Thymus (tissue), 11 donors: ENCODE measurements at regions not wholly inside any gene's neighbourhood (a gene's known extent, or its start where the extent isn't known, plus 50 kb on each side); places are given as distances from the start of the nearest gene placed in this dataset.

Experiments used
- DNase-seq, 9 donors: peaks; one replicate each; pipeline ENCODE4 v3.0.0-alpha.2; 2013; ENCODE audit warnings: low spot score in 9 of 9, low read depth in 6 of 9, missing footprints in 1 of 9
- H3K27ac ChIP-seq, 2 donors: one replicate each; pipeline ENCODE4 v1.5.1; 2013; ENCODE audit warnings: control low read depth in 1 of 2, low read depth in 1 of 2, low read length in 1 of 2, mild to moderate bottlenecking in 1 of 2, moderate library complexity in 1 of 2
- H3K27me3 ChIP-seq, 2 donors: one replicate each; pipeline ENCODE4 v1.5.1; 2013; ENCODE audit warnings: low read length in 1 of 2; ENCODE audit not compliant: control insufficient read depth in 2 of 2, insufficient read depth in 1 of 2
- H3K36me3 ChIP-seq, 2 donors: one replicate each; pipeline ENCODE4 v1.5.1; 2013; ENCODE audit warnings: low read length in 1 of 2, mild to moderate bottlenecking in 1 of 2, moderate library complexity in 1 of 2; ENCODE audit not compliant: control insufficient read depth in 2 of 2, insufficient read depth in 2 of 2
- H3K4me1 ChIP-seq, 2 donors: one replicate each; pipeline ENCODE4 v1.5.1; 2013; ENCODE audit warnings: low read length in 2 of 2; ENCODE audit not compliant: control insufficient read depth in 2 of 2, insufficient read depth in 2 of 2
- H3K4me3 ChIP-seq, 2 donors: one replicate each; pipeline ENCODE4 v1.5.1; 2013; ENCODE audit warnings: low read length in 2 of 2, control low read depth in 1 of 2, mild to moderate bottlenecking in 1 of 2
- H3K9me3 ChIP-seq, 2 donors: one replicate each; pipeline ENCODE4 v1.5.1; 2013; ENCODE audit warnings: low read length in 1 of 2, mild to moderate bottlenecking in 1 of 2; ENCODE audit not compliant: control insufficient read depth in 2 of 2, insufficient read depth in 1 of 2
- WGBS: extraction: QIAGEN DNeasy Blood & Tissue Kit; methylation state at CpG from one replicate; pipeline ENCODE4 v1.1.7; 2013; 5-methylcytosine and 5-hydroxymethylcytosine counted together
- donor health status: healthy.

- H3K9me3 ChIP-seq = peaks cover 1 to 4% of the 10 kb centered on the region in 2 donors
- no peaks in the 10 kb centered on the region for H3K4me1 ChIP-seq
- WGBS = 80% methylated on average over 12 of the region's 12 CpGs
- no peaks in the 10 kb centered on the region for H3K36me3 ChIP-seq
- no peak overlapping the region for H3K4me3 ChIP-seq
- no peak for DNase-seq
- no peak overlapping the region for H3K27ac ChIP-seq
- no peaks in the 10 kb centered on the region for H3K27me3 ChIP-seq
Observed at GRCh38 chr7:46637793-46638735, 717.0 kb upstream of the IGFBP3 start.

DNA sequence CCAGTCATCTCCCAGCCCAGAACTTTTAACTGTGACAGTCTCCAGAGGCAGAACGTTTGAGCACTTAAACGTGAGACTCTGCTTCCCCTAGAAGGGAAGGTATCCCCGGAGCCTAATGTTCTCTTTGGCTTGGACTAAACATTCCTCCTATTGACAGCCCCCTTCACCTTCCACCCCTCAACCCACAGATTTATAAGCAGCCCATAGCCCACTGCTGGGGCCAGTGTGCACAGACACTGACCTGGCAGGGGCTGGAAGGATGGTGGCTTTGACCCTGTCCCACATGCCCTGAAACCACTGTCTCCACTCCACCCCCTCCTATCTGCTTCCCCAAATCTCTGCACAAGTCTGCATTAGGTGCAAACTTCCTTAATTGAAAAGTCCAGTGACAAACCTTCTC, 715.0 kb upstream of the IGFBP3 start:
- Histone ChIP-seq H3K4me1 (no peaks in the 10 kb centered on the region), H3K4me3 (no peak overlapping the region), H3K27me3 (no peaks in the 10 kb centered on the region), H3K9me3 (peaks cover 1 to 4% of the 10 kb centered on the region in 2 donors), H3K27ac (no peak overlapping the region), H3K36me3 (no peaks in the 10 kb centered on the region)
- DNase-seq = no peak
- WGBS = 79% methylated on average over 3 of the region's 3 CpGs

DNA sequence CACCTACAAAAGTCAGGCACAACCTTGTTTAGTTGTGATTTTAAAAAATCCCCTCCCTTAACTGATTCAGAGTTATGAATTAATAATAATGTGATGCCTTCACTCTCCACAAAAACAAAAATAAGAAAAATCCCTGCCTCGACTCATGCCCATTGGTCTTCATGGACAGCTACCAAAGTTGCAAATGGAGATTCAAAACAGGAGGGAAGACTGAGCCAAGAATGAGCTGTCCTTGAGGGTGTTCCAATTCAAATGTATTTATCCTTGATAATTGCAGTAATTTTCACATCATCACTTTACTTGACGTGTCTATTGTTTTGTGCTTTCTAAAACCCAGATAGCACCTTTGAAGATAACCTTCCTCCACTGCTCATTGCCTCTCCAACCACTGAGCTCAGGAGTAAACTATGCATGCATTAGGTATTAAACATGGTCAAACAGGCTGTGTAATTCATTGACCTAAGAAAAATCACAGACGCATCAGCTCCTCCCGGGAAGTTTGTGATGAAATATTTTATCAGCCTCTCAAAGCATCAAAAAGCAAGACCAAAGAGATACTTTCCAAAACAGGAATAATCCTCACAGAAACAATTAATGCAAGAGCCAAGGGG, 712.7 kb upstream of the IGFBP3 start:
- Histone ChIP-seq H3K4me3 (no peak overlapping the region), H3K36me3 (no peaks in the 10 kb centered on the region), H3K27me3 (no peaks in the 10 kb centered on the region), H3K27ac (no peak overlapping the region), H3K9me3 (peaks cover 1 to 4% of the 10 kb centered on the region in 2 donors), H3K4me1 (no peaks in the 10 kb centered on the region)
- DNase-seq = no peak
- WGBS = 95% methylated on average over 4 of the region's 4 CpGs

GRCh38 chr7:46633200-46633599, 712.1 kb upstream of the IGFBP3 start:
- H3K27me3 ChIP-seq = no peaks in the 10 kb centered on the region

GRCh38 chr7:46630031-46630430, 709.0 kb upstream of the IGFBP3 start:
- no peaks in the 10 kb centered on the region for H3K9me3 ChIP-seq
- H3K27me3 ChIP-seq = no peaks in the 10 kb centered on the region
- H3K27ac ChIP-seq = no peak overlapping the region
- H3K4me3 ChIP-seq = no peak overlapping the region
- H3K36me3 ChIP-seq = no peaks in the 10 kb centered on the region
- WGBS = 75% methylated on average over 2 of the region's 2 CpGs
- H3K4me1 ChIP-seq = no peaks in the 10 kb centered on the region
- DNase-seq = no peak

More at GRCh38 chr7:46633200-46633599, 712.1 kb upstream of the IGFBP3 start:
- no peak for DNase-seq
- no peak overlapping the region for H3K4me3 ChIP-seq
- 51% methylated on average over 2 of the region's 2 CpGs for WGBS
- no peak overlapping the region for H3K27ac ChIP-seq
- H3K9me3 ChIP-seq = peaks cover 0 to 3% of the 10 kb centered on the region in 2 donors
- no peaks in the 10 kb centered on the region for H3K4me1 ChIP-seq
- no peaks in the 10 kb centered on the region for H3K36me3 ChIP-seq

- no peak overlapping the region for H3K4me3 ChIP-seq
- H3K27ac ChIP-seq = no peak overlapping the region
- WGBS = 96% methylated on average over 1 of the region's 1 CpG
- no peaks in the 10 kb centered on the region for H3K4me1 ChIP-seq
- H3K36me3 ChIP-seq = no peaks in the 10 kb centered on the region
- DNase-seq = no peak
- H3K9me3 ChIP-seq = no peaks in the 10 kb centered on the region
- H3K27me3 ChIP-seq = no peaks in the 10 kb centered on the region
Observed at GRCh38 chr7:46628389-46628788, 707.3 kb upstream of the IGFBP3 start.

- 85% methylated on average over 5 of the region's 5 CpGs for WGBS
- Histone ChIP-seq H3K27me3 (no peaks in the 10 kb centered on the region), H3K4me1 (no peaks in the 10 kb centered on the region), H3K36me3 (no peaks in the 10 kb centered on the region), H3K9me3 (no peaks in the 10 kb centered on the region), H3K27ac (no peak overlapping the region), H3K4me3 (no peak overlapping the region)
- no peak for DNase-seq
Observed at GRCh38 chr7:46626691-46627310, 705.7 kb upstream of the IGFBP3 start.

- WGBS = 95% methylated on average over 4 of the region's 4 CpGs
- Histone ChIP-seq H3K27ac (no peak overlapping the region), H3K27me3 (no peaks in the 10 kb centered on the region), H3K4me1 (no peaks in the 10 kb centered on the region), H3K4me3 (no peak overlapping the region), H3K36me3 (no peaks in the 10 kb centered on the region), H3K9me3 (no peaks in the 10 kb centered on the region)
- no peak for DNase-seq
Observed at GRCh38 chr7:46626261-46626660, 705.2 kb upstream of the IGFBP3 start.

- H3K4me1 ChIP-seq = no peaks in the 10 kb centered on the region
- no peaks in the 10 kb centered on the region for H3K27me3 ChIP-seq
- no peaks in the 10 kb centered on the region for H3K9me3 ChIP-seq
- WGBS = 74% methylated on average over 2 of the region's 2 CpGs
- H3K36me3 ChIP-seq = no peaks in the 10 kb centered on the region
- H3K4me3 ChIP-seq = no peak overlapping the region
- DNase-seq = no peak
- H3K27ac ChIP-seq = no peak overlapping the region
Observed at GRCh38 chr7:46625032-46625431, 704.0 kb upstream of the IGFBP3 start.
